Mesenchymal stem cell (in vitro differentiated cells and primary cell): ENCODE measurements at regions not wholly inside any gene's neighbourhood (a gene's known extent, or its start where the extent isn't known, plus 50 kb on each side); places are given as distances from the start of the nearest gene placed in this dataset.

Experiments
- DNase-seq: peaks from one replicate; pipeline ENCODE4 v3.0.0-alpha.2; 2013
- H2AFZ ChIP-seq: one replicate; pipeline ENCODE4 v1.6.1; 2013; ENCODE audit warnings: low read depth, mild to moderate bottlenecking, control low read depth, inconsistent platforms, low read length, moderate library complexity
- H2AK5ac ChIP-seq: 2 replicates; pipeline ENCODE4 v1.6.1; 2013; ENCODE audit warnings: low read length, moderate library complexity, mild to moderate bottlenecking, inconsistent platforms; ENCODE audit not compliant: severe bottlenecking
- H2BK120ac ChIP-seq: one replicate; pipeline ENCODE4 v1.6.1; 2013; ENCODE audit warnings: low read depth, mild to moderate bottlenecking, inconsistent platforms, low read length, moderate library complexity
- H2BK12ac ChIP-seq, 2 experiments: one replicate each; pipeline ENCODE4 v1.6.1; 2013; ENCODE audit warnings: inconsistent platforms in 2 of 2, low read length in 2 of 2, mild to moderate bottlenecking in 2 of 2, moderate library complexity in 2 of 2, control low read depth in 1 of 2
- H2BK15ac ChIP-seq: one replicate; pipeline ENCODE4 v1.6.1; 2013; ENCODE audit warnings: mild to moderate bottlenecking, low read depth, inconsistent platforms; ENCODE audit not compliant: poor library complexity, severe bottlenecking
- H2BK5ac ChIP-seq: 2 replicates; pipeline ENCODE4 v1.6.1; 2013; ENCODE audit warnings: low read depth, mild to moderate bottlenecking, low read length, control low read depth, inconsistent platforms; ENCODE audit not compliant: poor library complexity, severe bottlenecking
- H3K14ac ChIP-seq, 2 experiments: one replicate each; pipeline ENCODE4 v1.6.1; 2013; ENCODE audit warnings: inconsistent platforms in 2 of 2, low read length in 2 of 2, control low read depth in 1 of 2, mild to moderate bottlenecking in 1 of 2, moderate library complexity in 1 of 2
- H3K18ac ChIP-seq, 2 experiments: one replicate each; pipeline ENCODE4 v1.6.1; 2013; ENCODE audit warnings: inconsistent platforms in 2 of 2, low read length in 2 of 2, control low read depth in 1 of 2, low read depth in 1 of 2, mild to moderate bottlenecking in 1 of 2
- H3K23ac ChIP-seq, 2 experiments: one replicate each; pipeline ENCODE4 v1.6.1; 2013; ENCODE audit warnings: inconsistent platforms in 2 of 2, low read length in 2 of 2, mild to moderate bottlenecking in 2 of 2, moderate library complexity in 2 of 2, control low read depth in 1 of 2
- H3K27ac ChIP-seq: 2 replicates; pipeline ENCODE4 v1.5.1; 2013; ENCODE audit warnings: mild to moderate bottlenecking, moderate library complexity, low read length, control low read depth, inconsistent platforms; ENCODE audit not compliant: poor library complexity, severe bottlenecking
- H3K27me3 ChIP-seq, 2 experiments: 2 replicates each; pipeline versions ENCODE4 v1.6.1 to v1.7.0; 2013; ENCODE audit warnings: low read length in 2 of 2, mild to moderate bottlenecking in 2 of 2, moderate library complexity in 2 of 2, control low read depth in 1 of 2, inconsistent platforms in 1 of 2; ENCODE audit not compliant: control insufficient read depth in 1 of 2, insufficient read depth in 1 of 2
- H3K36me3 ChIP-seq, 2 experiments: 2 replicates each; pipeline versions ENCODE4 v1.6.1 to v1.7.0; 2013; ENCODE audit warnings: low read length in 2 of 2, control low read depth in 1 of 2, inconsistent platforms in 1 of 2, low read depth in 1 of 2, mild to moderate bottlenecking in 1 of 2; ENCODE audit not compliant: insufficient read depth in 2 of 2, control insufficient read depth in 1 of 2
- H3K4ac ChIP-seq, 2 experiments: one replicate each; pipeline ENCODE4 v1.6.1; 2013; ENCODE audit warnings: inconsistent platforms in 2 of 2, low read length in 2 of 2, mild to moderate bottlenecking in 2 of 2, moderate library complexity in 2 of 2, control low read depth in 1 of 2, low read depth in 1 of 2
- H3K4me1 ChIP-seq: 2 replicates; pipeline ENCODE4 v1.6.1; 2013; ENCODE audit warnings: low read depth, low read length, control low read depth; ENCODE audit not compliant: control insufficient read depth, insufficient read depth
- H3K4me2 ChIP-seq: 2 replicates; pipeline ENCODE4 v1.6.1; 2013; ENCODE audit warnings: low read length, mild to moderate bottlenecking, inconsistent platforms; ENCODE audit not compliant: poor library complexity, severe bottlenecking
- H3K4me3 ChIP-seq, 2 experiments: 2 replicates each; pipeline versions ENCODE4 v1.5.1 to v1.7.0; 2013; ENCODE audit warnings: low read length in 2 of 2, mild to moderate bottlenecking in 2 of 2, control low read depth in 1 of 2, low read depth in 1 of 2; ENCODE audit not compliant: insufficient read depth in 1 of 2
- H3K79me1 ChIP-seq: replicated peaks from 2 replicates; pipeline ENCODE4 v1.6.1; 2013; ENCODE audit warnings: mild to moderate bottlenecking, control low read depth, low read length, inconsistent platforms; ENCODE audit not compliant: poor library complexity, severe bottlenecking
- H3K9ac ChIP-seq: 2 replicates; pipeline ENCODE4 v1.7.0; 2013; ENCODE audit warnings: mild to moderate bottlenecking, low read length, moderate library complexity
- H3K9me3 ChIP-seq: 2 replicates; pipeline ENCODE4 v1.7.0; 2013; ENCODE audit warnings: mild to moderate bottlenecking, low read length; ENCODE audit not compliant: control insufficient read depth
- H4K8ac ChIP-seq: one replicate; pipeline ENCODE4 v1.6.1; 2013; ENCODE audit warnings: inconsistent platforms, mild to moderate bottlenecking, low read length, moderate library complexity
- H4K91ac ChIP-seq: one replicate; pipeline ENCODE4 v1.6.1; 2013; ENCODE audit warnings: mild to moderate bottlenecking, low read length, inconsistent platforms
- WGBS: methylation state at CpG from one replicate; pipeline ENCODE4 v1.1.7; 2013; ENCODE audit warnings: mixed read lengths; 5-methylcytosine and 5-hydroxymethylcytosine counted together

DNA sequence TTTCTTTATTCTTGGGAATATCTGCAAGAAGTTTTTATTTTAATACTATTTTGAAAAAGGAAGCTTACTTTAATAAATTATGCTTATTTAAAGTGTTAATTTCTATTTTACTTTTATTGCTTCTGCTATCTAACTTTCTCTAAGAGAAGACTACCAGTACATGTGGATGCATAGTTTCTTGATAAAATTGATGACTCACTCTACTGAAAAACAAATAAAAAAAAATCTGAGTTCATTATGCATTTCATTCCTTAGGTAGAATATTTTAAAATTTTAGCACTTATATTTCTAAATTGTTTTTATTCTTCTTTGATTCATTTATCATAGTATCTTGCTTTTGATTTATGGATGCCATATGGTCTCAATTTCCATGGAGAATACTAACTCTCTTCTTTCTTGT is 217.9 kb downstream of the TAF11L14 start:
- H3K36me3 ChIP-seq: no peaks in the 10 kb centered on the region
- H3K4ac ChIP-seq: no peak overlapping the region
- no peak overlapping the region for H2BK15ac ChIP-seq
- no peak overlapping the region for H2AFZ ChIP-seq
- H4K8ac ChIP-seq: no peak overlapping the region
- H3K79me1 ChIP-seq: no peaks in the 10 kb centered on the region
- no peak overlapping the region for H3K27ac ChIP-seq
- DNase-seq: no peak
- H3K4me3 ChIP-seq: no peak overlapping the region
- H3K18ac ChIP-seq: no peak overlapping the region
- no peak overlapping the region for H4K91ac ChIP-seq
- no peak overlapping the region for H3K23ac ChIP-seq
- H3K4me2 ChIP-seq: no peak overlapping the region
- no peak overlapping the region for H3K14ac ChIP-seq
- H3K4me1 ChIP-seq: no peaks in the 10 kb centered on the region
- no peaks in the 10 kb centered on the region for H3K9me3 ChIP-seq
- H3K9ac ChIP-seq: peak overlapping the region; percentile 78
- H2BK120ac ChIP-seq: no peak overlapping the region
- no peak overlapping the region for H2BK12ac ChIP-seq
- no peak overlapping the region for H2AK5ac ChIP-seq
- H3K27me3 ChIP-seq: no peaks in the 10 kb centered on the region
- no peak overlapping the region for H2BK5ac ChIP-seq

DNA sequence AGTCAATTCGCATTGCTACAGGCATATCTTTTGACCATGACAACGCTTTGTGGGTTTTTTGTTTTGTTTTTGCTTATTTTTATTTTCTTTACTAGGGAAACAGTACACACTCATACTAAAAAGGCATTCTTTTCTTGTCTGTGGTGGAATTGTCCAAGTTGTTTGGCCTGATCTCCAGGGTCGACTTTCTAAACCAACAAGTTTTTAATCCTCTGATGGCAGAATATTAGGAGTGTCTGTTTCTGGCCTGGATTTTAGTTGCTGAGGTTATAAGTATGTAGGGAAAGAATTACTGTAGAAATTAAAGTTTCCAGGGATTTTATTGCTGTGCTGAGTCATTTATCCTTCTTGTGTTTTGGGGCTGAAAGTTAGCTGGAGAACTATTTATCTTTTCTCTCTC is 218.5 kb downstream of the TAF11L14 start:
- no peaks in the 10 kb centered on the region for H3K36me3 ChIP-seq
- H3K4me1 ChIP-seq: no peaks in the 10 kb centered on the region
- no peak overlapping the region for H2BK120ac ChIP-seq
- H3K9me3 ChIP-seq: no peaks in the 10 kb centered on the region
- H3K4me3 ChIP-seq: no peak overlapping the region
- no peak overlapping the region for H2BK5ac ChIP-seq
- no peak overlapping the region for H2AK5ac ChIP-seq
- H3K27ac ChIP-seq: no peak overlapping the region
- H3K27me3 ChIP-seq: no peaks in the 10 kb centered on the region
- H2AFZ ChIP-seq: no peak overlapping the region
- H3K14ac ChIP-seq: no peak overlapping the region
- no peak overlapping the region for H3K23ac ChIP-seq
- no peak overlapping the region for H2BK15ac ChIP-seq
- no peak overlapping the region for H3K4ac ChIP-seq
- DNase-seq: no peak
- 61% methylated on average over 1 of the region's 3 CpGs for WGBS
- no peak overlapping the region for H4K8ac ChIP-seq
- H3K4me2 ChIP-seq: no peak overlapping the region
- no peak overlapping the region for H3K18ac ChIP-seq
- H2BK12ac ChIP-seq: no peak overlapping the region
- H3K79me1 ChIP-seq: no peaks in the 10 kb centered on the region
- no peak overlapping the region for H4K91ac ChIP-seq
- H3K9ac ChIP-seq: peak overlapping the region; percentile 78

DNA sequence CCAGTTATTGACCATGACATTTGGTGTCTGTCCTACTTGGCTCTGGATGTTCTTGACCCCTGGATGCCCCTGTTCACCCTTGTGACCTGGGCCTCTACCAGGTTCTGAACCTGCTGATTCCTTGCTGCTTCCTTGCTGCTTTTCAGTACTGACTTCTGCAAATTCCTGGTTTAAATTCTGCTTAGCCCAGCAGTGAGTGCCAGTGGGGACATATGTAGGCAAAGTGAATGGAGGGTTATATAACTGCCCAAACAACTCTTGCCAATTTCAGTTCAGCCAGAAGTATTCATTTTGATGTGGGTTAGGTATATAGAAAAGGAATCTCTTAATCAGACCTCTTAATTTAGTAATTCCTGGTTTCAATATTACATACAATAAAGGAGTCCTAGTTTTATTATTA is 220.6 kb downstream of the TAF11L14 start:
- H3K27ac ChIP-seq: no peak overlapping the region
- H3K14ac ChIP-seq: no peak overlapping the region
- H3K4me2 ChIP-seq: no peak overlapping the region
- no peak overlapping the region for H2BK12ac ChIP-seq
- H3K36me3 ChIP-seq: no peaks in the 10 kb centered on the region
- no peak overlapping the region for H3K23ac ChIP-seq
- no peaks in the 10 kb centered on the region for H3K79me1 ChIP-seq
- H2BK15ac ChIP-seq: no peak overlapping the region
- no peaks in the 10 kb centered on the region for H3K27me3 ChIP-seq
- H3K4me3 ChIP-seq: no peak overlapping the region
- no peaks in the 10 kb centered on the region for H3K4me1 ChIP-seq
- H3K9ac ChIP-seq: no peak overlapping the region
- H3K18ac ChIP-seq: no peak overlapping the region
- H3K4ac ChIP-seq: no peak overlapping the region
- peaks cover 3% of the 10 kb centered on the region for H3K9me3 ChIP-seq
- H2AK5ac ChIP-seq: no peak overlapping the region
- DNase-seq: no peak
- H2BK5ac ChIP-seq: no peak overlapping the region
- no peak overlapping the region for H2AFZ ChIP-seq
- H2BK120ac ChIP-seq: no peak overlapping the region
- H4K91ac ChIP-seq: no peak overlapping the region
- no peak overlapping the region for H4K8ac ChIP-seq

DNA sequence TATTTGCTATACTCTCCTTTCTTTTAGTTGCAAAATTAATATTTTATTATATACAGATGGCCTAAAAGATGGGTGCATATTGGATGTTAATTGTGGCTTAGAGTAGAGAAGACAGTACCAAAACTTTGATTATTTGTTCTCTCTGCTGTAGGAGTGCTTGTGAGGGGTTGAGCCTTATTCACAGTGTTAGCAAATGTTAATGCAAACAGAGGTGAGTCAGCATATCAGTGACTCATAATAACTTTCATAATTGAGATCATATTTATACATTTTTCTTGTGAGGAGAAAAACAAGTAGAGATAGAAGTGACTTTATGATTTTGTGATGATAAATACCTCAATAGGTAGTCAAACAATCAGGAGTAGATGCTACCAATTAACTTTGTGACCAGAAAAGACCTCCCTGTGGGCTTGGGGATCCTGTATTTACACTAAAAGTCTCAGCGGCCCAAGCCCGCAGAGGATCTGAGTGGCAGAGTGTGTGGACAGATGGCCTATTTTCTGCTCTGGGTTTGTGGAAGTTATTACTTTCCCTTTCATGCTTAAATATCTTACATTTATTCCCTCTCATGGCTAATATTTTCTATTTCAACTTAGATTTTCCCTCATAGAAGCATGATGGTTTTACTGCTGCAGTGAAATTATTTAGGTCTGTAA is 226.5 kb downstream of the TAF11L14 start:
- no peak overlapping the region for H4K8ac ChIP-seq
- no peak overlapping the region for H2BK15ac ChIP-seq
- 100% methylated on average over 2 of the region's 2 CpGs for WGBS
- H2BK12ac ChIP-seq: no peak overlapping the region
- H2BK120ac ChIP-seq: no peak overlapping the region
- no peak overlapping the region for H2AFZ ChIP-seq
- H2AK5ac ChIP-seq: no peak overlapping the region
- peak overlapping the region; percentile 40 for H3K9ac ChIP-seq
- H3K18ac ChIP-seq: no peak overlapping the region
- no peak overlapping the region for H4K91ac ChIP-seq
- no peak overlapping the region for H3K23ac ChIP-seq
- peaks cover 12% of the 10 kb centered on the region for H3K9me3 ChIP-seq
- H3K4me1 ChIP-seq: no peaks in the 10 kb centered on the region
- H3K4me2 ChIP-seq: no peak overlapping the region
- no peaks in the 10 kb centered on the region for H3K36me3 ChIP-seq
- H3K4me3 ChIP-seq: no peak overlapping the region
- no peak overlapping the region for H3K4ac ChIP-seq
- H3K79me1 ChIP-seq: no peaks in the 10 kb centered on the region
- H3K27me3 ChIP-seq: no peaks in the 10 kb centered on the region
- no peak overlapping the region for H3K14ac ChIP-seq
- no peak overlapping the region for H3K27ac ChIP-seq
- no peak for DNase-seq
- H2BK5ac ChIP-seq: no peak overlapping the region
